ENCODE measurements at regions not wholly inside any gene's neighbourhood (a gene's known extent, or its start where the extent isn't known, plus 50 kb on each side); places are given as distances from the start of the nearest gene placed in this dataset.
A peak's percentile ranks its signal among the peaks of the same experiment; 100 is the strongest.

DNA sequence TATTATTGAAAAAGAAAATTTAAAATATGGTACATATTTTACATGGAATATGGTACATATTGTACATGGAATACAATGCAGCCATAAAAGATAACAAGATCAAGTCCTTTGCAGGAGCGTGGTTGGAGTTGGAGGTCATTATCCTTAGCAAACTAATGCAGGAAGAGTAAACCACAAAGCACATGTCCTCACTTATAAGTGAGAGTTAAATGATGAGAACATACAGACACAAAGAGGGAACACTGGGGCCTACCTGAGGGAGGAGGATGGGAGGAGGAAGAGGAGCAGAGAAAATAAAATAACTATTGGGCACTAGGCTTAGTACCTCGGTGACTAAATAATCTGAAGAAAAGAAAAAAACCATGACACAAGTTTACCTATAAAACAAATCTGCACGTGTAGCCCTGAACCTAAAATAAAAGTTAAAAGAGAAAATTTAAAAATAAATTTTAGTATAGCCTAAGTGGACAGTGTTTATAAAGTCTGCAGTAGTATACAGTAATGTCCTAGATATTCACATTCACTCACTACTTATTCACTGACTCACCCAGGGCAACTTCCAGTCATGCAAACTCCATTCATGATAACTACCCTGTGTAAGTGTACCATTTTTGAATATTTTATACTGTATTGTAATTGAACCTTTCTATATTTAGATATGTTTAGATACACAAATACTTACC, 204.4 kb downstream of the FAM76B start:
- DNase-seq = no peak

- DNase-seq = no peak
Observed at GRCh38 chr11:95584589-95584988, 205.0 kb downstream of the FAM76B start.

GRCh38 chr11:95584180-95584579, 205.4 kb downstream of the FAM76B start:
- DNase-seq = no peak

DNA sequence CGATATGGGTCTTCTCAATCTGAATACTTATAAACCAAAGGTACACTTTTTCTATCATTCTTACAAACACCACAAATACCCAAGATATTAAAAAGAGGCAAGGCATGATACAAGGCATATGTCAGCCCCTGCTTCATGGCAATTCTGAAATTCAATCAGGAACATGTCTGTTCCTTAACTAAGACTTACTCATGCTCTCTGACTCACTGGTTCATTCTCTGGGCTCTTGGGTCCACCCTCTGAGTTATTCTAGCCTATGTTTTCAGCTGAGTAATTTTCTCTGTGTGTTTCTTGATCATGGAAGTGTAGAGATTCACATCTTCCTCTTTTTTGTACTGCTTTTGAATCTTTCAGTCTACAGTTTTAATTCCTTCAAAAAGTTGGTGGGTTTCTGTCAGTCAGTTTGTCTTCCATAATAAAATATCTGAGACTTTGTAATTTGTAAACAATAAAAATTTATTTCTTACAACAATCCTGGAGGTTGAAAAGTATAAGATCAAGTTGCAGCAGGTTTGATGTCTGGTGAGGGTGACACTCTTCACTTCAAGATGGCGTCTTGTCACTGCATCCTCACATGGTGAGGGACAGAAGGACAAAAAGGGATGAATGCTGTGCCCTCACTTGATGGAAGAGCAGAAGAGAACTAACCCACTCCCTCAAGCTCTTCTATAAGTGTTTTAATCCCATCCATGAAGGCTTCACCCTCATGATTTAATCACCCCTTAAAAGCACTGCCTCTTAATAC, 211.7 kb downstream of the FAM76B start:
- DNase-seq = no peak

GRCh38 chr11:95576146-95576845, 213.3 kb downstream of the FAM76B start:
- DNase-seq = no peak

- DNase-seq = no peak
Observed at GRCh38 chr11:95575517-95575916, 214.1 kb downstream of the FAM76B start.

DNA sequence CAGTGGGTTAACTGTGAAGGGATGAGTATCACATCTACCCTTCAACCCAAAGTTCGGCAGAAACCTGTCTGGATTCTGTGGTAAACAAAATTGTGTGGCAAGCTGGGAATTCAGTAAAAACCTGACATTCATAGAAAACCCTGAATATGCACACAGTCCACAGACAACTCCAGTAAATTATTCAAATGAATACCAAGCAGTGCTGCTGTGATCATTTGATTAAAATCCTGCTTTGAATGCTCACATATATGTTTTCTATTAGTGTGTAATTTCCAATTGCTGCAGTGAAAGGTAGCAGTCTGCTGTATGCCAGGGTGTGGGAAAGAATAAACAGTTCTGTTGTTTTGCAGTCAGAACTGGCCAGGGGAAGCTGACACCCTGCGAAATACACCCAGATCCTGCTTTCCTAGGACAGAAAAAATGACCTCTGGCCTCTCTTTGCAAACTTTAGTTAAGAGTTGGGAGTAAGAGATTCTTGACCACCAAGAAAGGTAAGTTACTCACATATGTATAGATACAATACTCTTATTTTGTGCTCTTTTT, 217.8 kb downstream of the FAM76B start:
- no peak for DNase-seq

GRCh38 chr11:95570845-95571244, 218.7 kb downstream of the FAM76B start:
- peak in 2 of 56 donors; percentile 4 to 6 for DNase-seq

- DNase-seq = no peak
Observed at GRCh38 chr11:95569207-95569606, 220.4 kb downstream of the FAM76B start.

GRCh38 chr11:95568281-95568680, 221.3 kb downstream of the FAM76B start:
- DNase-seq = no peak

GRCh38 chr11:95567685-95568084, 221.9 kb downstream of the FAM76B start:
- no peak for DNase-seq

DNA sequence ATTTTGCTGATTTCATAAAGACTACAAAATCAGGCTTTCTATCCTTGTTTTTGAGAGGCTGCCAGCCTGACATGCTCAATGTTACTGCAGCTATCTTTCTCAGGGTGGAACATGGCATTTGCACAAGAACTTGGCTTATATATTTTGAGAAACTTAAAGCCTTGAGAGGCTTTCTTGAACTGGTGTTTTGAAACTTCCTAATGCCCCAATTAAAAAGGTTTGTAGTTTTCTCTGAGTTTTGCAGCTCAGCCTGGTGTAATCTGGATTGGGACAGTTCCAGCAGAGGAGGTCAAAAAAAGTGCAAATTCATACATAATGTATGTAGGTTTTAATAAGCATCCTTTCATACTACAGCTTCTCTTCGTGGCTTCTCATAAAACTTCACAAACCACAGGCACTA, 223.4 kb downstream of the FAM76B start:
- no peak for DNase-seq

- DNase-seq = no peak
Observed at GRCh38 chr11:95565724-95566141, 223.8 kb downstream of the FAM76B start.

- no peak for DNase-seq
Observed at GRCh38 chr11:95563859-95564258, 225.7 kb downstream of the FAM76B start.

- no peak for DNase-seq
Observed at GRCh38 chr11:95563173-95563572, 226.4 kb downstream of the FAM76B start.

- DNase-seq = no peak
Observed at GRCh38 chr11:95562196-95562921, 227.2 kb downstream of the FAM76B start.

- DNase-seq = no peak
Observed at GRCh38 chr11:95559899-95560298, 229.7 kb downstream of the FAM76B start.

DNA sequence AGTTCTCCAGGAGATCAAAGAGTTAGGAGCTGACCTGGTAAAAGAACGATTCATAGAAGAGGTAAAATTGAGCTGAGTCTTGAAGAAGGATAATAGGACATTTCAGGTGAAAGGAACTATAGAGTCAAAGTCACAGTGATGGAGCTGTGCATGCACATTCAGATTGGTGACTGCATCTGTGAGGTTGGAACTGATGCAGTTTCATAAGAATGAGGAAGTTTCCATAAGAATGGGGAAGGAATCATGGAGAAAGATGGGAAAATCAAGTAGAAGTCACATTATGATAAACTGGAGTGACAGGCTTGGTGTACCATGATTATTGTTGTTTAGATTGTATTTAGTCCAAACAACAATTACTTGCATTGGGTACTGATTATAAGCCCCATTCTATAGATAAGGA, 232.2 kb downstream of the FAM76B start:
- no peak for DNase-seq

GRCh38 chr11:95556342-95557163, 233.0 kb downstream of the FAM76B start:
- DNase-seq = no peak

GRCh38 chr11:95556011-95556341, 233.6 kb downstream of the FAM76B start:
- no peak for DNase-seq

- no peak for DNase-seq
Observed at GRCh38 chr11:95554911-95555310, 234.7 kb downstream of the FAM76B start.

Measured in amygdala (tissue), 56 donors.